Neural cell (in vitro differentiated cells): ENCODE measurements at regions not wholly inside any gene's neighbourhood (a gene's known extent, or its start where the extent isn't known, plus 50 kb on each side); places are given as distances from the start of the nearest gene placed in this dataset.

Source experiments
- H2AFZ ChIP-seq: fragments of 200-600, 300-800 bp; sonication (generic), shearing (Covaris generic); 2 replicates; pipeline ENCODE4 v1.6.0; 2014; ENCODE audit warnings: low read depth, mild to moderate bottlenecking, antibody characterized with exemption, low read length, moderate library complexity
- H3F3A ChIP-seq: fragments of 200-600 bp; shearing (Covaris generic); 2 replicates; pipeline ENCODE4 v1.6.1; 2016; ENCODE audit warnings: mild to moderate bottlenecking, moderate library complexity, mixed read lengths, antibody characterized with exemption, low read length; ENCODE audit not compliant: insufficient read depth, poor library complexity, severe bottlenecking
- H3K27ac ChIP-seq: fragments of 200-600, 300-800 bp; sonication (generic), shearing (Covaris generic); 2 replicates; pipeline ENCODE4 v1.5.1; 2014; ENCODE audit warnings: mild to moderate bottlenecking, low read length, moderate library complexity
- H3K27me3 ChIP-seq: fragments of 300-800, 200-600 bp; sonication (generic), shearing (Covaris generic); 2 replicates; pipeline ENCODE4 v1.6.0; 2014; ENCODE audit warnings: mild to moderate bottlenecking, low read depth, low read length, moderate library complexity; ENCODE audit not compliant: insufficient read depth
- H3K36me3 ChIP-seq: fragments of 300-800, 200-600 bp; sonication (generic), shearing (Covaris generic); 2 replicates; pipeline ENCODE4 v1.5.1; 2014; ENCODE audit warnings: mild to moderate bottlenecking, antibody characterized with exemption, low read length, moderate library complexity; ENCODE audit not compliant: insufficient read depth
- H3K4me2 ChIP-seq: fragments of 300-800, 200-600 bp; sonication (generic), shearing (Covaris generic); 2 replicates; pipeline ENCODE4 v1.6.0; 2014; ENCODE audit warnings: mild to moderate bottlenecking, low read length
- H3K4me3 ChIP-seq: fragments of 300-800, 200-600 bp; sonication (generic), shearing (Covaris generic); 2 replicates; pipeline ENCODE4 v1.5.1; 2014; ENCODE audit warnings: mild to moderate bottlenecking, low read length, moderate library complexity
- H3K79me2 ChIP-seq: fragments of 200-600 bp; shearing (Covaris generic); replicated peaks from 2 replicates; pipeline ENCODE4 v1.6.0; 2014; ENCODE audit warnings: mild to moderate bottlenecking, low read length, moderate library complexity; ENCODE audit not compliant: insufficient read depth
- H3K9ac ChIP-seq: fragments of 300-800, 200-600 bp; sonication (generic), shearing (Covaris generic); 2 replicates; pipeline ENCODE4 v1.6.1; 2016; ENCODE audit warnings: mild to moderate bottlenecking, low read length, mixed read lengths
- H3K9me2 ChIP-seq: fragments of 200-600 bp; shearing (Covaris generic); 2 replicates; pipeline ENCODE4 v1.6.1; 2016; ENCODE audit warnings: mild to moderate bottlenecking, low read length, mixed read lengths; ENCODE audit not compliant: insufficient read depth
- H3K9me3 ChIP-seq: fragments of 200-600, 300-800 bp; sonication (generic), shearing (Covaris generic); 2 replicates; pipeline ENCODE4 v1.6.1; 2016; ENCODE audit warnings: mild to moderate bottlenecking, mixed run types, low read length, moderate library complexity, mixed read lengths
- H4K20me1 ChIP-seq: fragments of 200-600 bp; shearing (Covaris generic); 2 replicates; pipeline ENCODE4 v1.6.1; 2016; ENCODE audit warnings: mild to moderate bottlenecking, mixed run types; ENCODE audit not compliant: insufficient read depth
- EP300 ChIP-seq: fragments of 450-650 bp; conservative IDR thresholded peaks from 2 replicates; pipeline ENCODE4 v1.6.1; 2014; ENCODE audit warnings: antibody characterized with exemption, mild to moderate bottlenecking, moderate library complexity; ENCODE audit not compliant: poor library complexity, severe bottlenecking
- EZH2 ChIP-seq: fragments of 200-600, 300-800 bp; shearing (Covaris generic), sonication (generic); IDR thresholded peaks from 2 replicates; pipeline ENCODE4 v1.6.1; 2014; ENCODE audit warnings: antibody characterized with exemption, low read length, borderline replicate concordance, mild to moderate bottlenecking; ENCODE audit not compliant: insufficient read depth, poor library complexity, severe bottlenecking
- MXI1 ChIP-seq: fragments of 450-650 bp; conservative IDR thresholded peaks from 2 replicates; pipeline ENCODE4 v1.6.1; 2014; ENCODE audit warnings: antibody characterized with exemption, mild to moderate bottlenecking; ENCODE audit not compliant: poor library complexity, severe bottlenecking
- POLR2AphosphoS5 ChIP-seq: IDR thresholded peaks from 2 replicates; pipeline ENCODE4 v1.6.1; 2012
- RAD21 ChIP-seq: fragments of 450-650 bp; conservative IDR thresholded peaks from 2 replicates; pipeline ENCODE4 v1.6.1; 2014; ENCODE audit warnings: antibody characterized with exemption, mild to moderate bottlenecking, moderate library complexity
- SMC3 ChIP-seq: fragments of 450-650 bp; conservative IDR thresholded peaks from 2 replicates; pipeline ENCODE4 v1.6.1; 2014; ENCODE audit warnings: antibody characterized with exemption, mild to moderate bottlenecking, moderate library complexity; ENCODE audit not compliant: poor library complexity
- TAF1 ChIP-seq: IDR thresholded peaks from 2 replicates; pipeline ENCODE4 v1.6.1; 2012; ENCODE audit warnings: low read depth
- TF ChIP-seq, protein P1 (sequence below): fragments of 450-650 bp; IDR thresholded peaks from 2 replicates; pipeline ENCODE4 v1.5.1; 2014; ENCODE audit warnings: antibody characterized with exemption, mild to moderate bottlenecking, moderate library complexity; ENCODE audit not compliant: poor library complexity, severe bottlenecking
- TF ChIP-seq, protein P2 (sequence below): IDR thresholded peaks from 2 replicates; pipeline ENCODE4 v1.6.1; 2012; ENCODE audit warnings: borderline replicate concordance

GRCh38 chr10:130337305-130337640, 201.1 kb downstream of the GLRX3 start:
- Histone ChIP-seq H3K36me3 (no peaks in the 10 kb centered on the region), H3K27ac (no peak overlapping the region), H3F3A (no peaks in the 10 kb centered on the region), H4K20me1 (no peaks in the 10 kb centered on the region), H3K4me2 (no peak overlapping the region), H2AFZ (no peak overlapping the region), H3K27me3 (no peaks in the 10 kb centered on the region), H3K4me3 (no peak overlapping the region), H3K9me3 (no peaks in the 10 kb centered on the region), H3K79me2 (no peaks in the 10 kb centered on the region), H3K9me2 (no peaks in the 10 kb centered on the region), H3K9ac (no peak overlapping the region)
- TF ChIP-seq SMC3 = no peak
- no peak for TF ChIP-seq EP300
- TF ChIP-seq, protein P1, sequence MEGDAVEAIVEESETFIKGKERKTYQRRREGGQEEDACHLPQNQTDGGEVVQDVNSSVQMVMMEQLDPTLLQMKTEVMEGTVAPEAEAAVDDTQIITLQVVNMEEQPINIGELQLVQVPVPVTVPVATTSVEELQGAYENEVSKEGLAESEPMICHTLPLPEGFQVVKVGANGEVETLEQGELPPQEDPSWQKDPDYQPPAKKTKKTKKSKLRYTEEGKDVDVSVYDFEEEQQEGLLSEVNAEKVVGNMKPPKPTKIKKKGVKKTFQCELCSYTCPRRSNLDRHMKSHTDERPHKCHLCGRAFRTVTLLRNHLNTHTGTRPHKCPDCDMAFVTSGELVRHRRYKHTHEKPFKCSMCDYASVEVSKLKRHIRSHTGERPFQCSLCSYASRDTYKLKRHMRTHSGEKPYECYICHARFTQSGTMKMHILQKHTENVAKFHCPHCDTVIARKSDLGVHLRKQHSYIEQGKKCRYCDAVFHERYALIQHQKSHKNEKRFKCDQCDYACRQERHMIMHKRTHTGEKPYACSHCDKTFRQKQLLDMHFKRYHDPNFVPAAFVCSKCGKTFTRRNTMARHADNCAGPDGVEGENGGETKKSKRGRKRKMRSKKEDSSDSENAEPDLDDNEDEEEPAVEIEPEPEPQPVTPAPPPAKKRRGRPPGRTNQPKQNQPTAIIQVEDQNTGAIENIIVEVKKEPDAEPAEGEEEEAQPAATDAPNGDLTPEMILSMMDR = no peak
- TF ChIP-seq MXI1 = no peak
- no peak for TF ChIP-seq EZH2
- TF ChIP-seq POLR2AphosphoS5 = no peak
- TF ChIP-seq, protein P2, sequence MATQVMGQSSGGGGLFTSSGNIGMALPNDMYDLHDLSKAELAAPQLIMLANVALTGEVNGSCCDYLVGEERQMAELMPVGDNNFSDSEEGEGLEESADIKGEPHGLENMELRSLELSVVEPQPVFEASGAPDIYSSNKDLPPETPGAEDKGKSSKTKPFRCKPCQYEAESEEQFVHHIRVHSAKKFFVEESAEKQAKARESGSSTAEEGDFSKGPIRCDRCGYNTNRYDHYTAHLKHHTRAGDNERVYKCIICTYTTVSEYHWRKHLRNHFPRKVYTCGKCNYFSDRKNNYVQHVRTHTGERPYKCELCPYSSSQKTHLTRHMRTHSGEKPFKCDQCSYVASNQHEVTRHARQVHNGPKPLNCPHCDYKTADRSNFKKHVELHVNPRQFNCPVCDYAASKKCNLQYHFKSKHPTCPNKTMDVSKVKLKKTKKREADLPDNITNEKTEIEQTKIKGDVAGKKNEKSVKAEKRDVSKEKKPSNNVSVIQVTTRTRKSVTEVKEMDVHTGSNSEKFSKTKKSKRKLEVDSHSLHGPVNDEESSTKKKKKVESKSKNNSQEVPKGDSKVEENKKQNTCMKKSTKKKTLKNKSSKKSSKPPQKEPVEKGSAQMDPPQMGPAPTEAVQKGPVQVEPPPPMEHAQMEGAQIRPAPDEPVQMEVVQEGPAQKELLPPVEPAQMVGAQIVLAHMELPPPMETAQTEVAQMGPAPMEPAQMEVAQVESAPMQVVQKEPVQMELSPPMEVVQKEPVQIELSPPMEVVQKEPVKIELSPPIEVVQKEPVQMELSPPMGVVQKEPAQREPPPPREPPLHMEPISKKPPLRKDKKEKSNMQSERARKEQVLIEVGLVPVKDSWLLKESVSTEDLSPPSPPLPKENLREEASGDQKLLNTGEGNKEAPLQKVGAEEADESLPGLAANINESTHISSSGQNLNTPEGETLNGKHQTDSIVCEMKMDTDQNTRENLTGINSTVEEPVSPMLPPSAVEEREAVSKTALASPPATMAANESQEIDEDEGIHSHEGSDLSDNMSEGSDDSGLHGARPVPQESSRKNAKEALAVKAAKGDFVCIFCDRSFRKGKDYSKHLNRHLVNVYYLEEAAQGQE = no peak
- TF ChIP-seq RAD21 = no peak

GRCh38 chr10:130337696-130338635, 201.8 kb downstream of the GLRX3 start:
- no peak overlapping the region for H2AFZ ChIP-seq
- no peaks in the 10 kb centered on the region for H3K79me2 ChIP-seq
- H3K9ac ChIP-seq = no peak overlapping the region
- H3K27me3 ChIP-seq = no peaks in the 10 kb centered on the region
- no peaks in the 10 kb centered on the region for H4K20me1 ChIP-seq
- H3K4me2 ChIP-seq = no peak overlapping the region
- H3K9me3 ChIP-seq = no peaks in the 10 kb centered on the region
- no peak overlapping the region for H3K4me3 ChIP-seq
- H3F3A ChIP-seq = no peaks in the 10 kb centered on the region
- no peaks in the 10 kb centered on the region for H3K9me2 ChIP-seq
- H3K27ac ChIP-seq = no peak overlapping the region
- no peaks in the 10 kb centered on the region for H3K36me3 ChIP-seq
- TF ChIP-seq POLR2AphosphoS5 (no peak), EP300 (no peak), SMC3 (no peak), TAF1 (no peak), RAD21 (no peak), MXI1 (no peak), EZH2 (no peak)
- TF ChIP-seq, protein P2 = no peak
- TF ChIP-seq, protein P1 = no peak
